NB4 (cell line): ENCODE measurements at regions not wholly inside any gene's neighbourhood (a gene's known extent, or its start where the extent isn't known, plus 50 kb on each side); places are given as distances from the start of the nearest gene placed in this dataset.

Experiments used
- DNase-seq: peaks from one replicate; pipeline ENCODE4 v3.0.0; 2010; ENCODE audit warnings: low read depth
- H3K4me3 ChIP-seq: one replicate; pipeline ENCODE4 v1.5.1; 2011; ENCODE audit warnings: mild to moderate bottlenecking, low read depth, low read length, moderate library complexity
- MYC ChIP-seq: IDR thresholded peaks from 2 replicates; pipeline ENCODE4 v1.6.1; 2011; ENCODE audit warnings: low read depth, low read length
- POLR2A ChIP-seq: IDR thresholded peaks from 2 replicates; pipeline ENCODE4 v1.6.1; 2011; ENCODE audit warnings: mild to moderate bottlenecking; ENCODE audit not compliant: insufficient read length; ENCODE audit errors: extremely low read depth
- TF ChIP-seq, protein P1 (sequence below): IDR thresholded peaks from 2 replicates; pipeline ENCODE4 v1.6.1; 2011; ENCODE audit warnings: low read depth, low read length
- TF ChIP-seq, protein P2 (sequence below): IDR thresholded peaks from one replicate; pipeline ENCODE4 v1.5.1; 2012; ENCODE audit warnings: low read depth, low read length

DNA sequence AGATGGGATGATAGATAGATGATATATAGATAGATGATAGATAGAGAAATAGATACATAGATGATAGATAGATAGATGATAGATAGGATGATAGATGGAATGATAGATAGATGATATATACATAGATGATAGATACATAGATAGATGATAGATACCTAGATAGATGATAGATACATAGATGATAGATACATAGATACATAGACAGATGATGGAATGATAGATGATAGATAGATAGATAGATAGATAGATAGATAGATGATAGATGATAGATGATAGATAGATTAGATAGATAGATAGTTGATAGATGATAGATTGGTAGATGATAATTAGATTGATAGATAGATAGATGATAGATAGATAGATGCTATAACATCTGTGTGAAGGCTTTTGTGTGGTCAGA, 201.7 kb upstream of the RAB4A start:
- DNase-seq = no peak

DNA sequence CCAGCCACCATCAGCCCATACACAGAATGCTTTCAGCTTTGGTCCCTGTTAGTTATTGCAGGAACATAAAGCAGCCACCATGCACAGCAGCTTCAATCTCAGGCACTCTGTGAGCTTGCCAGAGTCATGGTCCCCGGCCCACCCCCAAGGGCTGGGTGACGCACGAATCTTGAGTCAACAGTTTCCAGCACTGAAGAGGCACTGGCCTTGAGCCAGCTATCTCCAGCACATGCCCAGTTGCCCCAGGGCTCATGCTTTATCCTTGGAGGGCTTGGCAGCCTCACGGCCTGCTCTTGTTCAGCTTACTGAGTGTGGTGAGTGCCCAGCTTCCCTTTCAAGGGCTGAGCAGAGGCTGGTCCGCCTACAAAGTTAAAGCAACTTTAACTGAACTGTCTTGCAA, 200.7 kb upstream of the RAB4A start:
- TF ChIP-seq, protein P1, sequence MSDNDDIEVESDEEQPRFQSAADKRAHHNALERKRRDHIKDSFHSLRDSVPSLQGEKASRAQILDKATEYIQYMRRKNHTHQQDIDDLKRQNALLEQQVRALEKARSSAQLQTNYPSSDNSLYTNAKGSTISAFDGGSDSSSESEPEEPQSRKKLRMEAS = no peak
- TF ChIP-seq, protein P2, sequence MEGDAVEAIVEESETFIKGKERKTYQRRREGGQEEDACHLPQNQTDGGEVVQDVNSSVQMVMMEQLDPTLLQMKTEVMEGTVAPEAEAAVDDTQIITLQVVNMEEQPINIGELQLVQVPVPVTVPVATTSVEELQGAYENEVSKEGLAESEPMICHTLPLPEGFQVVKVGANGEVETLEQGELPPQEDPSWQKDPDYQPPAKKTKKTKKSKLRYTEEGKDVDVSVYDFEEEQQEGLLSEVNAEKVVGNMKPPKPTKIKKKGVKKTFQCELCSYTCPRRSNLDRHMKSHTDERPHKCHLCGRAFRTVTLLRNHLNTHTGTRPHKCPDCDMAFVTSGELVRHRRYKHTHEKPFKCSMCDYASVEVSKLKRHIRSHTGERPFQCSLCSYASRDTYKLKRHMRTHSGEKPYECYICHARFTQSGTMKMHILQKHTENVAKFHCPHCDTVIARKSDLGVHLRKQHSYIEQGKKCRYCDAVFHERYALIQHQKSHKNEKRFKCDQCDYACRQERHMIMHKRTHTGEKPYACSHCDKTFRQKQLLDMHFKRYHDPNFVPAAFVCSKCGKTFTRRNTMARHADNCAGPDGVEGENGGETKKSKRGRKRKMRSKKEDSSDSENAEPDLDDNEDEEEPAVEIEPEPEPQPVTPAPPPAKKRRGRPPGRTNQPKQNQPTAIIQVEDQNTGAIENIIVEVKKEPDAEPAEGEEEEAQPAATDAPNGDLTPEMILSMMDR = no peak
- H3K4me3 ChIP-seq = no peak overlapping the region
- peak; percentile 51 for DNase-seq

More for the DNA sequence above, 201.7 kb upstream of the RAB4A start:
- no peak overlapping the region for H3K4me3 ChIP-seq
- TF ChIP-seq, protein P2 = no peak
- TF ChIP-seq MYC = no peak
- TF ChIP-seq, protein P1 = no peak
- no peak for TF ChIP-seq POLR2A

DNA sequence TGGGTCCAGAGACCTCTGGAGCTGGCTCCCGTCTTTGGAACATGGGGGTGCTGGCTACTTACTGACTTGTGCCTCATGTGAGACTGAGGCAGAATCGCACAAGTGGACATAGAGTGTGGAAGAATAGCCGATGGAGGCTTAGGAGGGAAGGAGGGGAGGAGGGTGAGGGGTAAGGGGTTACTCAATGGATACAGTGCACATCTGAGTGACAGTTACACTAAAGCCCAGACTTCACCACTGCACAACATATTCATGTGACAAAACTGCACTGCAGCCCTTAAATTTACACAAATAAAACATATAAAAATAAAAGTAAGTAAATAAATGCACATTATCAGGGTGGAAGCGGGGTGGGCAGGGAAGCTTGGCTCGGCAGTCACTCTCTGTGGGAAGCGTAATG, 197.7 kb upstream of the RAB4A start:
- H3K4me3 ChIP-seq = no peak overlapping the region
- DNase-seq = no peak
- TF ChIP-seq POLR2A = no peak

DNA sequence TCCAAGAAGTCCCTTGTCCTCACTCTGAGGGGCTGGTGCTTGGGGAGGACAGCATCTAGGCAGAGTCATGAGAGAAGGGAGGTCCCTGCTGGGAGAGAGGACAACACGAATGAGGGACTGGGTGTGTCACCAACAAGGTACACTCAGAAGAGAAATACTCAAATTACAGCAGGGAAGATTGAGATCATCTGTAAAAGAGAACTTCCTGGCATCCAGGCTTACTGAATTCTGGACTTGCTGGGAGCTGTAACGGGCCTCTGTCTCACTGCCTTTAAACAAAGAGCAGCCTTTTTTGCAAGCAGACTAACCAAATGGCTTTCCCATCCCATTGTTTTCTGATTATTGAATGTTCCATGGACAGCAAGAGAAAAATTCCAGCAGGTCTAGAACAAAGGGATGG, 195.7 kb upstream of the RAB4A start:
- H3K4me3 ChIP-seq = no peak overlapping the region
- no peak for DNase-seq
- TF ChIP-seq, protein P1 = no peak
- TF ChIP-seq MYC (no peak), POLR2A (no peak)
- TF ChIP-seq, protein P2 = no peak

DNA sequence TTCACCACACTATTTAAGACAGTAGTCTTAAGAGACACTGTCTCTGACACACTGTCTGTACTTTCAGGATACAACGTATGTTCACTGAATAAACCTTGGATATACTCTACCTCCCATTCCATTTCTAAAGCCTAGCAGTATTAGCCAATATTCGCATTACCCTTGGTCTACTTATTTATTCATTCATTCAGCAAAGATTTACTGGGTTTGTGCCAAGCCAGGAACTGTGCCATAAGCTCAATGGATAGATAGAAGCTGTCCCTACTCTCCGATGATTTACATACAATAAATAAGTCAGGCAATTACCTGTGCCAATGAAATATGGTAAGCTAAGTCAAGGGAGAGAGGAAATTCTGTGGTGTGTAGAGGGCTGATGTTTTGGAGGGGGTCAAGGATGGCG, 195.2 kb upstream of the RAB4A start:
- H3K4me3 ChIP-seq = no peak overlapping the region
- TF ChIP-seq POLR2A (no peak), MYC (no peak)
- TF ChIP-seq, protein P2 = no peak
- TF ChIP-seq, protein P1 = no peak
- no peak for DNase-seq

DNA sequence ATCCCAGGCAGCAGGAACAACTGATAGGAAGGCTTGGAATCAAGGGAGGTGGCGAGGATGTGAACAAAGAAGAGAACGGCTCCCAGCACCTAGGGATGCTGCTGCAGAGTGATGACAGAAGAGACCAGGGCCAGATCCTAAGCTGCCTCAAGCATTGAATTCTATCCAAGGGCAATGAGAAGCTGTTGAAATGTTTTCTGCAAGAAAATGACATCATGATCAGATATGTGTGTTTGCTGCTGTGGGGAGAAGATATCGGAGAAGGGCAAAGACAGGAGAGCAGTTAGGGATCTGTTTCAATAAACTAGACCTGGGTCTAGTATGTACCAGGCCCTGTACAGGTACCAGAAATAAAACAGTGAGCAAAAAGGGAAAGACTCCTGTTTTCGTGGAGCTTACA, 194.7 kb upstream of the RAB4A start:
- no peak for DNase-seq
- no peak for TF ChIP-seq POLR2A
- no peak for TF ChIP-seq MYC
- TF ChIP-seq, protein P2 = no peak
- TF ChIP-seq, protein P1 = no peak
- H3K4me3 ChIP-seq = no peak overlapping the region
